ENCODE measurements at regions not wholly inside any gene's neighbourhood (a gene's known extent, or its start where the extent isn't known, plus 50 kb on each side); places are given as distances from the start of the nearest gene placed in this dataset.

DNA sequence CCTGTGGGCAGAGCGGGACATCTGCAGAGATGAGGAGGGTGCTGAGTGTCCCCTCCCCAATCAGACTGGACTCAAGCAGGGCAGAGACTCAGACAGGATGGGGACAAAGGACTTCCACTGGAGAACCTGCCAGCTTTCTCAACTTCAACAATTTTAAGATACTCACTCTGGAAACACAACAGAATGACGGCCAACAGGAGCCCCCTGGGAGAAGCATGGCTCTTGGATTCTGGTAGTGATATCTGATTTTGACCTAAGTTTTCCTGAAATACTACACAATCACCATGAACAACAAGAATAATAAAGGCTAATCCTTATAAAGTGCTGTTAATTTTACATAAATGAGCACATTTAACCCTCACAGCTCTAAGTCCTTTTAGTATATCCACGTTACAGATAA is 83.5 kb upstream of the PLEKHG1 start:
- dilution Hi-C loops (cut with MboI; ENCODE audit: extremely low pct_ligation_motif_present, low sequenced_read_pairs), result no loop called here
- no peaks in the 10 kb centered on the region for H3K9me1 ChIP-seq (ENCODE audit: control insufficient read depth, extremely low read depth, insufficient read depth, low read length)
- no peaks in the 10 kb centered on the region for H3K79me2 ChIP-seq (ENCODE audit: control insufficient read depth, insufficient read depth, low read length)
- no peak overlapping the region for H2AFZ ChIP-seq (ENCODE audit: control insufficient read depth, low read length)
- no peak overlapping the region for H3K4me3 ChIP-seq (ENCODE audit: control insufficient read depth in 2 of 3, extremely low read depth in 1 of 3, insufficient read depth in 2 of 3, low read depth in 1 of 3, low read length in 3 of 3)
- FAIRE-seq (no peak), DNase-seq (ENCODE audit: low read depth, low spot score) (no peak)
- H3K4me2 ChIP-seq (ENCODE audit: control insufficient read depth, extremely low read depth, insufficient read depth, low read depth, low read length), result no peak overlapping the region
- no peak overlapping the region for H3K9ac ChIP-seq (ENCODE audit: control insufficient read depth, extremely low read depth, insufficient read depth, low read length)
- no peak overlapping the region for H3K27ac ChIP-seq (ENCODE audit: control insufficient read depth, insufficient read depth, low read length)
- no peaks in the 10 kb centered on the region for H3K36me3 ChIP-seq (ENCODE audit: control insufficient read depth in 2 of 2, extremely low read depth in 1 of 2, insufficient read depth in 2 of 2, low read length in 2 of 2)
- H3K4me1 ChIP-seq (ENCODE audit: control insufficient read depth, extremely low read depth, insufficient read depth, low read length), result no peaks in the 10 kb centered on the region
- TF ChIP-seq, protein P1, sequence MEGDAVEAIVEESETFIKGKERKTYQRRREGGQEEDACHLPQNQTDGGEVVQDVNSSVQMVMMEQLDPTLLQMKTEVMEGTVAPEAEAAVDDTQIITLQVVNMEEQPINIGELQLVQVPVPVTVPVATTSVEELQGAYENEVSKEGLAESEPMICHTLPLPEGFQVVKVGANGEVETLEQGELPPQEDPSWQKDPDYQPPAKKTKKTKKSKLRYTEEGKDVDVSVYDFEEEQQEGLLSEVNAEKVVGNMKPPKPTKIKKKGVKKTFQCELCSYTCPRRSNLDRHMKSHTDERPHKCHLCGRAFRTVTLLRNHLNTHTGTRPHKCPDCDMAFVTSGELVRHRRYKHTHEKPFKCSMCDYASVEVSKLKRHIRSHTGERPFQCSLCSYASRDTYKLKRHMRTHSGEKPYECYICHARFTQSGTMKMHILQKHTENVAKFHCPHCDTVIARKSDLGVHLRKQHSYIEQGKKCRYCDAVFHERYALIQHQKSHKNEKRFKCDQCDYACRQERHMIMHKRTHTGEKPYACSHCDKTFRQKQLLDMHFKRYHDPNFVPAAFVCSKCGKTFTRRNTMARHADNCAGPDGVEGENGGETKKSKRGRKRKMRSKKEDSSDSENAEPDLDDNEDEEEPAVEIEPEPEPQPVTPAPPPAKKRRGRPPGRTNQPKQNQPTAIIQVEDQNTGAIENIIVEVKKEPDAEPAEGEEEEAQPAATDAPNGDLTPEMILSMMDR (optimal IDR thresholded peaks at IDR 0.05 in 1 of 3, IDR thresholded peaks at IDR 0.05 in 1 of 3, conservative IDR thresholded peaks at IDR 0.05 in 1 of 3; ENCODE audit: extremely low read depth in 1 of 3, insufficient read depth in 2 of 3, low read length in 3 of 3), result no peak
- no peak for TF ChIP-seq EZH2 (IDR thresholded peaks at IDR 0.05; ENCODE audit: low read length)
- no peaks in the 10 kb centered on the region for H3K27me3 ChIP-seq (ENCODE audit: control insufficient read depth, extremely low read depth, insufficient read depth, low read length)
- H4K20me1 ChIP-seq (ENCODE audit: control insufficient read depth, extremely low read depth, insufficient read depth, low read length), result no peaks in the 10 kb centered on the region
- no peaks in the 10 kb centered on the region for H3K9me3 ChIP-seq (ENCODE audit: control insufficient read depth, low read depth, low read length)

DNA sequence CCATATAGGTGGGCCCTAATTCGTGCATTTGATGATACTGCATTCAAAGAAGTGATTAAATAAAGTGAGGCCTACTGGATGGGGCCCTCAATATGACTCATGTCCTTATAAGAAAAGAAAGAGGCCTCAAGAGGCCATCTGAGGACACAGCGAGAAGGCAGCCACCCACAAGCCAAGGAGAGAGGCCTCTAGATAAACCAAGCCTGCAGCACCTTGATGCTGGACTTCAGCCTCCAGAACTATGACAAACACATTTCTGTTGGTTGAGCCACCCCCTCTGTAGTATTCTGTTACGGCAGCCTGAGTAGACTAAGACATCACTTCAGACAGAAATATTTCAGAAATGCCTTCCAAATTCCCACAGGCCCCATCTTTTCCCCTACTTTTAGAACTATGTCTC is 82.5 kb upstream of the PLEKHG1 start:
- DNase-seq (ENCODE audit: low read depth, low spot score), result no peak
- H4K20me1 ChIP-seq (ENCODE audit: control insufficient read depth, extremely low read depth, insufficient read depth, low read length), result no peaks in the 10 kb centered on the region
- no peak overlapping the region for H3K4me3 ChIP-seq (ENCODE audit: control insufficient read depth in 2 of 3, extremely low read depth in 1 of 3, insufficient read depth in 2 of 3, low read depth in 1 of 3, low read length in 3 of 3)
- H3K4me1 ChIP-seq (ENCODE audit: control insufficient read depth, extremely low read depth, insufficient read depth, low read length), result no peaks in the 10 kb centered on the region
- no peak overlapping the region for H2AFZ ChIP-seq (ENCODE audit: control insufficient read depth, low read length)
- H3K9ac ChIP-seq (ENCODE audit: control insufficient read depth, extremely low read depth, insufficient read depth, low read length), result no peak overlapping the region
- H3K9me3 ChIP-seq (ENCODE audit: control insufficient read depth, low read depth, low read length), result no peaks in the 10 kb centered on the region
- dilution Hi-C loops (cut with MboI; ENCODE audit: extremely low pct_ligation_motif_present, low sequenced_read_pairs), result no loop called here
- no peak for FAIRE-seq
- no peak overlapping the region for H3K27ac ChIP-seq (ENCODE audit: control insufficient read depth, insufficient read depth, low read length)
- no peaks in the 10 kb centered on the region for H3K27me3 ChIP-seq (ENCODE audit: control insufficient read depth, extremely low read depth, insufficient read depth, low read length)
- H3K79me2 ChIP-seq (ENCODE audit: control insufficient read depth, insufficient read depth, low read length), result no peaks in the 10 kb centered on the region
- TF ChIP-seq, protein P1 (optimal IDR thresholded peaks at IDR 0.05 in 1 of 3, IDR thresholded peaks at IDR 0.05 in 1 of 3, conservative IDR thresholded peaks at IDR 0.05 in 1 of 3; ENCODE audit: extremely low read depth in 1 of 3, insufficient read depth in 2 of 3, low read length in 3 of 3), result no peak
- no peak for TF ChIP-seq EZH2 (IDR thresholded peaks at IDR 0.05; ENCODE audit: low read length)
- H3K9me1 ChIP-seq (ENCODE audit: control insufficient read depth, extremely low read depth, insufficient read depth, low read length), result no peaks in the 10 kb centered on the region
- H3K36me3 ChIP-seq (ENCODE audit: control insufficient read depth in 2 of 2, extremely low read depth in 1 of 2, insufficient read depth in 2 of 2, low read length in 2 of 2), result no peaks in the 10 kb centered on the region
- H3K4me2 ChIP-seq (ENCODE audit: control insufficient read depth, extremely low read depth, insufficient read depth, low read depth, low read length), result no peak overlapping the region

All from keratinocyte (primary cell).